Uterus (tissue), 2 donors: ENCODE measurements at regions not wholly inside any gene's neighbourhood (a gene's known extent, or its start where the extent isn't known, plus 50 kb on each side); places are given as distances from the start of the nearest gene placed in this dataset.

ENCODE experiments used
- CTCF ChIP-seq, 4 experiments: fragments of 200-600 bp in 2 of 4; fragments of 450-650 bp in 2 of 4; sonication (generic) in 2 of 4; IDR thresholded peaks; one replicate each; pipeline ENCODE4 v1.5.1; 2016 to 2019; ENCODE audit warnings: antibody characterized with exemption in 4 of 4, mild to moderate bottlenecking in 2 of 4, moderate library complexity in 1 of 4
- POLR2A ChIP-seq, 2 donors: fragments of 450-650 bp; IDR thresholded peaks; one replicate each; pipeline ENCODE4 v1.6.1; 2016; ENCODE audit warnings: antibody characterized with exemption in 2 of 2, mild to moderate bottlenecking in 1 of 2, moderate library complexity in 1 of 2

- TF ChIP-seq CTCF (IDR thresholded peaks at IDR 0.05) = no peak
- TF ChIP-seq POLR2A (IDR thresholded peaks at IDR 0.05) = no peak
These were observed 1983.0 kb downstream of the SUCLG1 start for GRCh38 chr2:82476094-82476493.
